Vagina (tissue), 2 donors: ENCODE measurements at regions not wholly inside any gene's neighbourhood (a gene's known extent, or its start where the extent isn't known, plus 50 kb on each side); places are given as distances from the start of the nearest gene placed in this dataset.

Experiments used
- DNase-seq, 2 donors: peaks; one replicate each; pipeline ENCODE4 v3.0.0-alpha.2; 2017; ENCODE audit errors: extremely low spot score in 2 of 2
- H3K27ac ChIP-seq: fragments of 200-600 bp; sonication (generic); one replicate; pipeline ENCODE4 v1.5.1; 2019
- H3K27me3 ChIP-seq: fragments of 200-600 bp; sonication (generic); one replicate; pipeline ENCODE4 v1.5.1; 2019
- H3K36me3 ChIP-seq, 2 donors: fragments of 200-600 bp; sonication (generic); one replicate each; pipeline ENCODE4 v1.5.1; 2017 to 2019
- H3K4me1 ChIP-seq: fragments of 200-600 bp; sonication (generic); one replicate; pipeline ENCODE4 v1.5.1; 2019
- H3K4me3 ChIP-seq, 2 donors: fragments of 200-600 bp; sonication (generic); 1 replicate in 1 of 2; 2 replicates in 1 of 2; pipeline ENCODE4 v1.5.1; 2016 to 2019
- H3K9me3 ChIP-seq: fragments of 200-600 bp; sonication (generic); one replicate; pipeline ENCODE4 v1.5.1; 2019
- POLR2A ChIP-seq, 2 donors: fragments of 450-650 bp; IDR thresholded peaks; one replicate each; pipeline ENCODE4 v1.6.1; 2017; ENCODE audit warnings: antibody characterized with exemption in 2 of 2, mild to moderate bottlenecking in 2 of 2, moderate library complexity in 2 of 2
- POLR2AphosphoS5 ChIP-seq, 2 donors: sonication (generic); formaldehyde crosslinking; IDR thresholded peaks; one replicate each; pipeline ENCODE4 v1.9.0; 2017; ENCODE audit warnings: antibody characterized with exemption in 2 of 2, mild to moderate bottlenecking in 2 of 2, low read depth in 1 of 2; ENCODE audit not compliant: insufficient read depth in 1 of 2
- intact Hi-C: fragments of 100-400 bp; cut with DNase I; formaldehyde crosslinking; loops from one replicate; pipeline ENCODE4 v1.15.1; 2023
- TF ChIP-seq, protein P1 (sequence below), 3 experiments: fragments of 450-650 bp in 2 of 3; fragments of 200-600 bp in 1 of 3; sonication (generic) in 1 of 3; IDR thresholded peaks; one replicate each; pipeline ENCODE4 v1.5.1; 2017 to 2019; ENCODE audit warnings: antibody characterized with exemption in 3 of 3, mild to moderate bottlenecking in 2 of 3, moderate library complexity in 2 of 3

DNA sequence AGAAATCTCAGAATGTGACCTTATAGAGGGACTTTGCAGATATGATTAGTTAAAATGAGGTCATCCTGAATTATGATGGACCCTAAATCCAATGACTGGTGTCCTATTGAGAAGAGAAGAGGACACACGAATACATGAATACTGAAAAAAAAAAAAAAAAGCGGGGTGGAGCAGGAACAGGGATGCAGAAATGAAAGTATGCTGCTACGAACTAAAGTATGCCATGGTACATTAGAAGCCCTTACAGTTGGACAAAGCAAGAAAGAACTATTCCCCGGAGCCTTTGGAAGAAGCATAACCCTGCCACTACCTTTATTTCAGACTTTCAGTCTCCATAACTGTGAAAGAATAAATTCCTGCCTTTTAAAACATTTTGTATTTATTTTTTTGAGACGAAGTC lies 557.9 kb upstream of the NCAM2 start:
- Histone ChIP-seq H3K27ac (no peak overlapping the region), H3K4me1 (no peaks in the 10 kb centered on the region), H3K9me3 (no peaks in the 10 kb centered on the region), H3K36me3 (no peaks in the 10 kb centered on the region), H3K27me3 (no peaks in the 10 kb centered on the region), H3K4me3 (no peak overlapping the region)
- no peak for DNase-seq
- no peak for TF ChIP-seq POLR2AphosphoS5 (IDR thresholded peaks at IDR 0.05; ENCODE audit: insufficient read depth in 1 of 2, low read depth in 1 of 2)
- TF ChIP-seq POLR2A (IDR thresholded peaks at IDR 0.05) = no peak
- TF ChIP-seq, protein P1, sequence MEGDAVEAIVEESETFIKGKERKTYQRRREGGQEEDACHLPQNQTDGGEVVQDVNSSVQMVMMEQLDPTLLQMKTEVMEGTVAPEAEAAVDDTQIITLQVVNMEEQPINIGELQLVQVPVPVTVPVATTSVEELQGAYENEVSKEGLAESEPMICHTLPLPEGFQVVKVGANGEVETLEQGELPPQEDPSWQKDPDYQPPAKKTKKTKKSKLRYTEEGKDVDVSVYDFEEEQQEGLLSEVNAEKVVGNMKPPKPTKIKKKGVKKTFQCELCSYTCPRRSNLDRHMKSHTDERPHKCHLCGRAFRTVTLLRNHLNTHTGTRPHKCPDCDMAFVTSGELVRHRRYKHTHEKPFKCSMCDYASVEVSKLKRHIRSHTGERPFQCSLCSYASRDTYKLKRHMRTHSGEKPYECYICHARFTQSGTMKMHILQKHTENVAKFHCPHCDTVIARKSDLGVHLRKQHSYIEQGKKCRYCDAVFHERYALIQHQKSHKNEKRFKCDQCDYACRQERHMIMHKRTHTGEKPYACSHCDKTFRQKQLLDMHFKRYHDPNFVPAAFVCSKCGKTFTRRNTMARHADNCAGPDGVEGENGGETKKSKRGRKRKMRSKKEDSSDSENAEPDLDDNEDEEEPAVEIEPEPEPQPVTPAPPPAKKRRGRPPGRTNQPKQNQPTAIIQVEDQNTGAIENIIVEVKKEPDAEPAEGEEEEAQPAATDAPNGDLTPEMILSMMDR (IDR thresholded peaks at IDR 0.05) = no peak
- intact Hi-C loops = loop anchor here (2.0 kb wide), 1 partner anchor 40 kb away; no protein-coding TSS in a partner anchor

DNA sequence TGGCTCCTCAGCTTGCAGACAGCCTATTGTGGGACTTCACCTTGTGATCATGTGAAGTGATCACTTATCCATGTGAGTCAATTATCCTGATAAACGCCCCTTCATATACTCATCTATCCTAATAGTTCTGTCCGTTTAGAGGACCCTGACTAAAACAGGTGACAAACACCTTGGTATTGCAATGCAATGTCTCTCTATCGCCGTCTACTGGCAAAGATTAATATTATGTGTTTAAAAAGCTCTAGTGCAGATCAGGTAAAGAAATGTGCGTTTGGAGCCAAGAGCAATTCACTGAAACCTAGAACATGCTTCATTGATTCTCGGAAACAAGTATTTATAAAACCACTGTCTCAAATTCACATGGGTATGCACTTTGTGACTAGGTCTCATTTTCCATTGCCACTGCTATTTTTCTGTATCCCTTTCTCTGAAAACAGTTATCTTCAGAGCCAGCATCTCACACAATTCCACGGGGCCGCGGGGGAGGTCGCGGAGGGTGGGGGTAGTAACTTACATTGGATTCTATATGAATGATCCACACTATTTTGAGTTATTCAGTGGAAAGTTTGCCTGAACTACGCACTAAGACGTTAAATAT lies 554.6 kb upstream of the NCAM2 start:
- Histone ChIP-seq H3K36me3 (no peaks in the 10 kb centered on the region), H3K4me1 (no peaks in the 10 kb centered on the region), H3K27me3 (no peaks in the 10 kb centered on the region), H3K9me3 (no peaks in the 10 kb centered on the region), H3K4me3 (no peak overlapping the region), H3K27ac (no peak overlapping the region)
- intact Hi-C loops = no loop called here
- TF ChIP-seq POLR2A (IDR thresholded peaks at IDR 0.05) = no peak
- no peak for TF ChIP-seq POLR2AphosphoS5 (IDR thresholded peaks at IDR 0.05; ENCODE audit: insufficient read depth in 1 of 2, low read depth in 1 of 2)
- TF ChIP-seq, protein P1 (IDR thresholded peaks at IDR 0.05) = no peak
- no peak for DNase-seq

DNA sequence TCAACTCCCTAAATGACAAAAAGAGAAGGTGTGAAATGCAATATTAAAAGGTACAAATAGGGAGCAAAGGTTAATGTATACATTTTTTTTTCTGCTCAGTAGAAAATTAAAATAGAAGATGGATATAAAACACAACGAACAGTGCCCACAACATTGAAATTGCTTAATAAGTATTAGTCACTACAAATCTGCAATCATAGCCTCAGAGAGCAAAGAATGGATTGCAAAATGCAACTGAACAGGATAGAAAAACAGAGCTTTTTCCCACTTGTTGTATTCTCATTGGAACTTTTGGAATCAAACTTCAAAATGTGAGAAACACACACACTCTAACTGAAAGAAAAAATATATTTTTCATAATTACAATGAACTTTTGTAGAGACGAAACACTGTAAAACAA lies 552.2 kb upstream of the NCAM2 start:
- DNase-seq = no peak
- TF ChIP-seq, protein P1 (IDR thresholded peaks at IDR 0.05) = no peak

DNA sequence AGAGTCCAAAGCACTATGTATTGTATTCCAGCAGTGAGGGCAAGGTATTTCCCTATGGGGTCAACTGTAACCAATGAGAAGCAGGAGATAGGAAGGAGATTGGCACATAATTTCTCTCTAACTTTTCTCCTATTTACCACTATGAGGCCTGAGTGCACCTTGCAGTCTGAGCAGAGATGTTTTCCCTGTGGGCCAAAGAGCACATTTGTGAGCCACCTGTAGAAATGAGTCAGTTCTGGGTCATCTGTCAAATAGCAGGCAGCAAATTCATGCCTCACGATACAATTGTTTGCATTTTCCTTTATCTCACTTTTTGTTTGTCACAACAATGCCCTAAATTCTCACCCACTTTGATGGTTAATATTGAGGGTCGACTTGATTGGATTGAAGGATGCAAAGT lies 547.2 kb upstream of the NCAM2 start:
- TF ChIP-seq POLR2A (IDR thresholded peaks at IDR 0.05) (no peak), POLR2AphosphoS5 (IDR thresholded peaks at IDR 0.05; ENCODE audit: insufficient read depth in 1 of 2, low read depth in 1 of 2) (no peak)
- TF ChIP-seq, protein P1 (IDR thresholded peaks at IDR 0.05) = no peak
- H3K9me3 ChIP-seq = no peaks in the 10 kb centered on the region
- DNase-seq = no peak
- no peaks in the 10 kb centered on the region for H3K4me1 ChIP-seq
- H3K4me3 ChIP-seq = no peak overlapping the region
- H3K36me3 ChIP-seq = no peaks in the 10 kb centered on the region
- no peaks in the 10 kb centered on the region for H3K27me3 ChIP-seq
- no peak overlapping the region for H3K27ac ChIP-seq
- intact Hi-C loops = no loop called here

More for the DNA sequence above, 552.2 kb upstream of the NCAM2 start:
- Histone ChIP-seq H3K27me3 (no peaks in the 10 kb centered on the region), H3K27ac (no peak overlapping the region), H3K9me3 (no peaks in the 10 kb centered on the region), H3K4me3 (no peak overlapping the region), H3K36me3 (no peaks in the 10 kb centered on the region), H3K4me1 (no peaks in the 10 kb centered on the region)
- intact Hi-C loops = no loop called here

DNA sequence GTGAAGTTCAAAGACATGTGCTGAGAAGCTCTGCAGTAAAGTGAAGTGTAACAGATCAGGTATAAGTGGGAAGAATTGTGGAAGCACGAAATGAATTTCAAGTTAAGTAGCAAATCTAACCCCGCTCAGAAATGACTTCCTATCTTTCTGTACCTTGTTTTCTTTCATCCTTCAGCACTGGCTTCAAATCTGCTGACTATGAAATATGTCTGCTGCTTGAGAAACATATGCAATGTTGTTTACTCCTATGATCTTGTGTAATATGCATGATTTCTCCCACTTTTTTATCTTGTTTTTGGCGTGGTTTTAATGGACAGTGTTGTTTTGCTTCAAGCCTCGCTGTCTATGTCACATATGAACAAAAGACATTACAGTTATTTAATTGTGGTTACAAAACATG lies 545.3 kb upstream of the NCAM2 start:
- H3K4me1 ChIP-seq = no peaks in the 10 kb centered on the region
- no peak overlapping the region for H3K4me3 ChIP-seq
- no peak for TF ChIP-seq POLR2AphosphoS5 (IDR thresholded peaks at IDR 0.05; ENCODE audit: insufficient read depth in 1 of 2, low read depth in 1 of 2)
- TF ChIP-seq, protein P1 (IDR thresholded peaks at IDR 0.05) = no peak
- TF ChIP-seq POLR2A (IDR thresholded peaks at IDR 0.05) = no peak
- no peak for DNase-seq
- no peaks in the 10 kb centered on the region for H3K36me3 ChIP-seq
- H3K9me3 ChIP-seq = no peaks in the 10 kb centered on the region
- no peaks in the 10 kb centered on the region for H3K27me3 ChIP-seq
- no peak overlapping the region for H3K27ac ChIP-seq
- intact Hi-C loops = no loop called here
